ENCODE measurements at regions not wholly inside any gene's neighbourhood (a gene's known extent, or its start where the extent isn't known, plus 50 kb on each side); places are given as distances from the start of the nearest gene placed in this dataset.

GRCh38 chr13:58667096-58667495, 1035.6 kb downstream of the PCDH17 start:
- TF ChIP-seq, protein P1, sequence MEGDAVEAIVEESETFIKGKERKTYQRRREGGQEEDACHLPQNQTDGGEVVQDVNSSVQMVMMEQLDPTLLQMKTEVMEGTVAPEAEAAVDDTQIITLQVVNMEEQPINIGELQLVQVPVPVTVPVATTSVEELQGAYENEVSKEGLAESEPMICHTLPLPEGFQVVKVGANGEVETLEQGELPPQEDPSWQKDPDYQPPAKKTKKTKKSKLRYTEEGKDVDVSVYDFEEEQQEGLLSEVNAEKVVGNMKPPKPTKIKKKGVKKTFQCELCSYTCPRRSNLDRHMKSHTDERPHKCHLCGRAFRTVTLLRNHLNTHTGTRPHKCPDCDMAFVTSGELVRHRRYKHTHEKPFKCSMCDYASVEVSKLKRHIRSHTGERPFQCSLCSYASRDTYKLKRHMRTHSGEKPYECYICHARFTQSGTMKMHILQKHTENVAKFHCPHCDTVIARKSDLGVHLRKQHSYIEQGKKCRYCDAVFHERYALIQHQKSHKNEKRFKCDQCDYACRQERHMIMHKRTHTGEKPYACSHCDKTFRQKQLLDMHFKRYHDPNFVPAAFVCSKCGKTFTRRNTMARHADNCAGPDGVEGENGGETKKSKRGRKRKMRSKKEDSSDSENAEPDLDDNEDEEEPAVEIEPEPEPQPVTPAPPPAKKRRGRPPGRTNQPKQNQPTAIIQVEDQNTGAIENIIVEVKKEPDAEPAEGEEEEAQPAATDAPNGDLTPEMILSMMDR (conservative IDR thresholded peaks at IDR 0.05; ENCODE audit: low read depth, low read length), result no peak
- Histone ChIP-seq H3K27me3 (ENCODE audit: insufficient read depth, low read depth) (no peaks in the 10 kb centered on the region), H2AFZ (ENCODE audit: low read depth) (no peak overlapping the region)

DNA sequence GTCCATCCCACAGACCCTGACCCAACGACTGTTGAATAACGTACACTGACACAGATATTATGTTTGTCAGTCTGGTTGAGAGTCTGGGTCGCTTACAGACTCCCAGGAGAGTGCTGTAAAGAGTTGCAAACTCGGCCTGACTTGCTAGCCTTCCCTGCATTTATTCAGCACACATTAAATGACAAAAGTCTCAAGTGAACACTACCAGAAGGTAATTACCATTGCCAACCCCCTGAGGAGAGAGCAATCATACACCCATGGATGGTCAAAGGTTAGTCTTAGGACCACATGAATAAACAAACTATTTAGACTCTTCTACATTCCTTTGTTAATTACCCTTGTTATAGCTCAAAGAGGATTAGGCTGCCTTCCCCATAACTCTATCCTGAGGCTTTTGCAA, 1048.6 kb downstream of the PCDH17 start:
- H3K27ac ChIP-seq, result no peak overlapping the region
- no peaks in the 10 kb centered on the region for H3K4me1 ChIP-seq (ENCODE audit: low read depth, poor library complexity, severe bottlenecking)
- H3K27me3 ChIP-seq (ENCODE audit: insufficient read depth, low read depth), result no peaks in the 10 kb centered on the region
- H3K4me3 ChIP-seq (IDR thresholded peaks at IDR 0.05; ENCODE audit: insufficient read depth, low read depth, low read length), result no peak overlapping the region
- H3K4me2 ChIP-seq, result no peak overlapping the region
- H3K79me2 ChIP-seq (ENCODE audit: insufficient read depth, low read depth), result no peaks in the 10 kb centered on the region
- no peak overlapping the region for H2AFZ ChIP-seq (ENCODE audit: low read depth)
- H3K36me3 ChIP-seq (ENCODE audit: insufficient read depth), result no peaks in the 10 kb centered on the region
- H3K9ac ChIP-seq, result no peak overlapping the region
- TF ChIP-seq, protein P1 (conservative IDR thresholded peaks at IDR 0.05; ENCODE audit: low read depth, low read length), result no peak
- no peaks in the 10 kb centered on the region for H4K20me1 ChIP-seq (ENCODE audit: insufficient read depth)

More at GRCh38 chr13:58667096-58667495, 1035.6 kb downstream of the PCDH17 start:
- Histone ChIP-seq H3K4me3 (IDR thresholded peaks at IDR 0.05; ENCODE audit: insufficient read depth, low read depth, low read length) (no peak overlapping the region), H4K20me1 (ENCODE audit: insufficient read depth) (no peaks in the 10 kb centered on the region), H3K9ac (no peak overlapping the region), H3K36me3 (ENCODE audit: insufficient read depth) (no peaks in the 10 kb centered on the region), H3K4me1 (ENCODE audit: low read depth, poor library complexity, severe bottlenecking) (no peaks in the 10 kb centered on the region), H3K27ac (no peak overlapping the region), H3K79me2 (ENCODE audit: insufficient read depth, low read depth) (no peaks in the 10 kb centered on the region), H3K4me2 (no peak overlapping the region)

- H4K20me1 ChIP-seq (ENCODE audit: insufficient read depth), result no peaks in the 10 kb centered on the region
Observed at GRCh38 chr13:58682616-58683015, 1051.1 kb downstream of the PCDH17 start.

DNA sequence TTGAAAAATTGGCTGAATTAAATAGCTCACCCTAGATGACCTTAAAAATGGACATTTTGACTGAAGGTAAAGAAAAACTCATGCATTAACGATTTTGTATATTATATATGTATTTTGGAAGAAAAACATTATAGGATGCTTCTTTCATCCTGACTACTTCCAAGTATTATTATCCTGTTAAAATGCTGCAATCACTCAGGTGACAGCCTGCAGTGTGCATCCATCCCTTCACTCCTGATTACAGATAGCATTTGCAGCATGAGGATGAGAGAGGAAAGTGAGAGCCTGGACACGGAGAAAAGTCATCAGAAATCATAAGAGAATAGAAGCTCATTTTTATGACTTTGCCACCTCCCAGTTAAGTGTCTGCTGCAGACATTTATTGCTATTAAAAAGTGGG, 1055.6 kb downstream of the PCDH17 start:
- Histone ChIP-seq H3K4me2 (no peak overlapping the region), H3K4me3 (IDR thresholded peaks at IDR 0.05; ENCODE audit: insufficient read depth, low read depth, low read length) (no peak overlapping the region), H3K36me3 (ENCODE audit: insufficient read depth) (no peaks in the 10 kb centered on the region), H3K27ac (no peak overlapping the region), H3K79me2 (ENCODE audit: insufficient read depth, low read depth) (no peaks in the 10 kb centered on the region), H3K27me3 (ENCODE audit: insufficient read depth, low read depth) (no peaks in the 10 kb centered on the region), H3K4me1 (ENCODE audit: low read depth, poor library complexity, severe bottlenecking) (no peaks in the 10 kb centered on the region), H4K20me1 (ENCODE audit: insufficient read depth) (no peaks in the 10 kb centered on the region), H2AFZ (ENCODE audit: low read depth) (no peak overlapping the region), H3K9ac (no peak overlapping the region)
- TF ChIP-seq, protein P1 (conservative IDR thresholded peaks at IDR 0.05; ENCODE audit: low read depth, low read length), result no peak

More at GRCh38 chr13:58682616-58683015, 1051.1 kb downstream of the PCDH17 start:
- Histone ChIP-seq H3K27ac (no peak overlapping the region), H3K4me1 (ENCODE audit: low read depth, poor library complexity, severe bottlenecking) (no peaks in the 10 kb centered on the region), H2AFZ (ENCODE audit: low read depth) (no peak overlapping the region), H3K79me2 (ENCODE audit: insufficient read depth, low read depth) (no peaks in the 10 kb centered on the region), H3K4me2 (no peak overlapping the region), H3K4me3 (IDR thresholded peaks at IDR 0.05; ENCODE audit: insufficient read depth, low read depth, low read length) (no peak overlapping the region), H3K36me3 (ENCODE audit: insufficient read depth) (no peaks in the 10 kb centered on the region), H3K27me3 (ENCODE audit: insufficient read depth, low read depth) (no peaks in the 10 kb centered on the region), H3K9ac (no peak overlapping the region)
- TF ChIP-seq, protein P1 (conservative IDR thresholded peaks at IDR 0.05; ENCODE audit: low read depth, low read length), result no peak
